HCT116 (cell line): ENCODE measurements at regions not wholly inside any gene's neighbourhood (a gene's known extent, or its start where the extent isn't known, plus 50 kb on each side); places are given as distances from the start of the nearest gene placed in this dataset.

ENCODE experiments used
- TF ChIP-seq, protein P1 (sequence below): IDR thresholded peaks from 2 replicates; pipeline ENCODE4 v1.6.1; 2012; ENCODE audit warnings: low read depth
- TF ChIP-seq, protein P2 (sequence below), 3 experiments: fragments of 200-600 bp in 1 of 3; sonication (generic) in 1 of 3; IDR thresholded peaks in 2 of 3; conservative IDR thresholded peaks in 1 of 3; 2 replicates each; pipeline ENCODE4 v1.5.1; 2012 to 2017; ENCODE audit warnings: low read depth in 2 of 3, low read length in 2 of 3, antibody characterized with exemption in 1 of 3, borderline replicate concordance in 1 of 3, control low read depth in 1 of 3, mild to moderate bottlenecking in 1 of 3, mixed read lengths in 1 of 3, mixed run types in 1 of 3, moderate library complexity in 1 of 3; ENCODE audit not compliant: insufficient read depth in 1 of 3

DNA sequence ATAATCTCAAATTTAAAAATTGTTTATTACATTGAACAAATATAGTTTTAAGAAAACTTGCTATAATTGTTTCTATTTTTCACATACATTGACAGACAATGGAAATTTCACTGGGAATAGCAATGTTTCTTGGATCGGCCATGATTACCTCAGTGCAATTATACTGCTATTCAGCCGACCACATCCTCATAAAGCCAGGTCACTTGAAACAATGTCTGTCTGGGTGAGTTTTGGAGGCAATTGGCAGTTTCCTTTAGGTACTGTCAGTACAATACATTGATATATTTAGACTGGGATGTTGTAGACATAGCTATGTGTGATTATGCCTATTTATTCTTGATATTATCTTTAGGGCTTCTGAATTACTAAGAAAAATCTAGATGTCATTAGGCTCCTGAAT is 89.5 kb upstream of the VEGFC start:
- TF ChIP-seq, protein P1, sequence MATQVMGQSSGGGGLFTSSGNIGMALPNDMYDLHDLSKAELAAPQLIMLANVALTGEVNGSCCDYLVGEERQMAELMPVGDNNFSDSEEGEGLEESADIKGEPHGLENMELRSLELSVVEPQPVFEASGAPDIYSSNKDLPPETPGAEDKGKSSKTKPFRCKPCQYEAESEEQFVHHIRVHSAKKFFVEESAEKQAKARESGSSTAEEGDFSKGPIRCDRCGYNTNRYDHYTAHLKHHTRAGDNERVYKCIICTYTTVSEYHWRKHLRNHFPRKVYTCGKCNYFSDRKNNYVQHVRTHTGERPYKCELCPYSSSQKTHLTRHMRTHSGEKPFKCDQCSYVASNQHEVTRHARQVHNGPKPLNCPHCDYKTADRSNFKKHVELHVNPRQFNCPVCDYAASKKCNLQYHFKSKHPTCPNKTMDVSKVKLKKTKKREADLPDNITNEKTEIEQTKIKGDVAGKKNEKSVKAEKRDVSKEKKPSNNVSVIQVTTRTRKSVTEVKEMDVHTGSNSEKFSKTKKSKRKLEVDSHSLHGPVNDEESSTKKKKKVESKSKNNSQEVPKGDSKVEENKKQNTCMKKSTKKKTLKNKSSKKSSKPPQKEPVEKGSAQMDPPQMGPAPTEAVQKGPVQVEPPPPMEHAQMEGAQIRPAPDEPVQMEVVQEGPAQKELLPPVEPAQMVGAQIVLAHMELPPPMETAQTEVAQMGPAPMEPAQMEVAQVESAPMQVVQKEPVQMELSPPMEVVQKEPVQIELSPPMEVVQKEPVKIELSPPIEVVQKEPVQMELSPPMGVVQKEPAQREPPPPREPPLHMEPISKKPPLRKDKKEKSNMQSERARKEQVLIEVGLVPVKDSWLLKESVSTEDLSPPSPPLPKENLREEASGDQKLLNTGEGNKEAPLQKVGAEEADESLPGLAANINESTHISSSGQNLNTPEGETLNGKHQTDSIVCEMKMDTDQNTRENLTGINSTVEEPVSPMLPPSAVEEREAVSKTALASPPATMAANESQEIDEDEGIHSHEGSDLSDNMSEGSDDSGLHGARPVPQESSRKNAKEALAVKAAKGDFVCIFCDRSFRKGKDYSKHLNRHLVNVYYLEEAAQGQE: no peak
- TF ChIP-seq, protein P2, sequence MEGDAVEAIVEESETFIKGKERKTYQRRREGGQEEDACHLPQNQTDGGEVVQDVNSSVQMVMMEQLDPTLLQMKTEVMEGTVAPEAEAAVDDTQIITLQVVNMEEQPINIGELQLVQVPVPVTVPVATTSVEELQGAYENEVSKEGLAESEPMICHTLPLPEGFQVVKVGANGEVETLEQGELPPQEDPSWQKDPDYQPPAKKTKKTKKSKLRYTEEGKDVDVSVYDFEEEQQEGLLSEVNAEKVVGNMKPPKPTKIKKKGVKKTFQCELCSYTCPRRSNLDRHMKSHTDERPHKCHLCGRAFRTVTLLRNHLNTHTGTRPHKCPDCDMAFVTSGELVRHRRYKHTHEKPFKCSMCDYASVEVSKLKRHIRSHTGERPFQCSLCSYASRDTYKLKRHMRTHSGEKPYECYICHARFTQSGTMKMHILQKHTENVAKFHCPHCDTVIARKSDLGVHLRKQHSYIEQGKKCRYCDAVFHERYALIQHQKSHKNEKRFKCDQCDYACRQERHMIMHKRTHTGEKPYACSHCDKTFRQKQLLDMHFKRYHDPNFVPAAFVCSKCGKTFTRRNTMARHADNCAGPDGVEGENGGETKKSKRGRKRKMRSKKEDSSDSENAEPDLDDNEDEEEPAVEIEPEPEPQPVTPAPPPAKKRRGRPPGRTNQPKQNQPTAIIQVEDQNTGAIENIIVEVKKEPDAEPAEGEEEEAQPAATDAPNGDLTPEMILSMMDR (IDR thresholded peaks at IDR 0.05 in 2 of 3, conservative IDR thresholded peaks at IDR 0.05 in 1 of 3; ENCODE audit: borderline replicate concordance in 1 of 3, insufficient read depth in 1 of 3, low read depth in 2 of 3, low read length in 2 of 3): no peak
